ENCODE measurements at regions not wholly inside any gene's neighbourhood (a gene's known extent, or its start where the extent isn't known, plus 50 kb on each side); places are given as distances from the start of the nearest gene placed in this dataset.

- 67% methylated on average over 1 of the region's 5 CpGs for WGBS (ENCODE audit: insufficient coverage)
- H3K9me3 Mint-ChIP-seq = peaks cover 0 to 6% (median 3%) of the 10 kb centered on the region in 7 donors
Observed at GRCh38 chr11:91717169-91717568, 507.4 kb upstream of the FAT3 start.

GRCh38 chr11:91707652-91708482, 516.8 kb upstream of the FAT3 start:
- DNase-seq = no peak
- TF ChIP-seq CTCF (IDR thresholded peaks at IDR 0.05) = no peak
- Histone ChIP-seq H3K4me1 (ENCODE audit: control insufficient read depth in 1 of 2, insufficient read depth in 2 of 2, low read length in 2 of 2) (no peaks in the 10 kb centered on the region), H3K36me3 (replicated peaks in 1 of 2; ENCODE audit: control insufficient read depth in 1 of 2, insufficient read depth in 2 of 2, low read length in 2 of 2) (no peaks in the 10 kb centered on the region), H3K27me3 (ENCODE audit: control insufficient read depth in 2 of 2, insufficient read depth in 2 of 2, low read length in 2 of 2) (no peaks in the 10 kb centered on the region), H3K4me3 (replicated peaks in 1 of 3; ENCODE audit: low read depth in 2 of 3, low read length in 3 of 3) (no peak overlapping the region), H3K9ac (ENCODE audit: insufficient read depth, low read length, poor library complexity, severe bottlenecking) (no peak overlapping the region), H3K4me2 (replicated peaks; ENCODE audit: extremely low read depth, low read length, poor library complexity, severe bottlenecking) (no peak overlapping the region), H2AFZ (ENCODE audit: insufficient read depth, low read depth, low read length, poor library complexity, severe bottlenecking) (no peak overlapping the region), H3K9me3 (replicated peaks in 1 of 2; ENCODE audit: control insufficient read depth in 1 of 2, insufficient read depth in 1 of 2, low read length in 2 of 2) (no peaks in the 10 kb centered on the region), H3K27ac (ENCODE audit: low read depth in 1 of 2, low read length in 2 of 2) (no peak overlapping the region), H3K79me2 (ENCODE audit: insufficient read depth, low read length) (no peaks in the 10 kb centered on the region), H4K20me1 (ENCODE audit: insufficient read depth, low read length) (no peaks in the 10 kb centered on the region)
- H3K4me3 Mint-ChIP-seq = no peak overlapping the region
- 80% methylated on average over 1 of the region's 2 CpGs for WGBS (ENCODE audit: insufficient coverage)
- H3K27ac Mint-ChIP-seq = no peak overlapping the region
- intact Hi-C loops (cut with micrococcal nuclease) = no loop called here
- H3K9me3 Mint-ChIP-seq = peaks cover 0 to 7% (median 0%) of the 10 kb centered on the region in 7 donors
- H3K36me3 Mint-ChIP-seq = no peaks in the 10 kb centered on the region
- no peaks in the 10 kb centered on the region for H3K27me3 Mint-ChIP-seq (ENCODE audit: low read depth in 3 of 3)
- no peaks in the 10 kb centered on the region for H3K4me1 Mint-ChIP-seq

More at GRCh38 chr11:91717169-91717568, 507.4 kb upstream of the FAT3 start:
- no peak overlapping the region for H3K27ac ChIP-seq (ENCODE audit: low read depth in 1 of 2, low read length in 2 of 2)
- H4K20me1 ChIP-seq (ENCODE audit: insufficient read depth, low read length) = no peaks in the 10 kb centered on the region
- Mint-ChIP-seq H3K27ac (no peak overlapping the region), H3K27me3 (ENCODE audit: low read depth in 3 of 3) (no peaks in the 10 kb centered on the region), H3K4me1 (no peaks in the 10 kb centered on the region), H3K36me3 (no peaks in the 10 kb centered on the region), H3K4me3 (no peak overlapping the region)
- H3K4me2 ChIP-seq (replicated peaks; ENCODE audit: extremely low read depth, low read length, poor library complexity, severe bottlenecking) = no peak overlapping the region
- no peak for DNase-seq
- H3K36me3 ChIP-seq (replicated peaks in 1 of 2; ENCODE audit: control insufficient read depth in 1 of 2, insufficient read depth in 2 of 2, low read length in 2 of 2) = no peaks in the 10 kb centered on the region
- H3K79me2 ChIP-seq (ENCODE audit: insufficient read depth, low read length) = no peaks in the 10 kb centered on the region
- H2AFZ ChIP-seq (ENCODE audit: insufficient read depth, low read depth, low read length, poor library complexity, severe bottlenecking) = no peak overlapping the region
- no peaks in the 10 kb centered on the region for H3K4me1 ChIP-seq (ENCODE audit: control insufficient read depth in 1 of 2, insufficient read depth in 2 of 2, low read length in 2 of 2)
- H3K9me3 ChIP-seq (replicated peaks in 1 of 2; ENCODE audit: control insufficient read depth in 1 of 2, insufficient read depth in 1 of 2, low read length in 2 of 2) = no peaks in the 10 kb centered on the region
- TF ChIP-seq CTCF (IDR thresholded peaks at IDR 0.05) = no peak
- no peak overlapping the region for H3K9ac ChIP-seq (ENCODE audit: insufficient read depth, low read length, poor library complexity, severe bottlenecking)
- H3K4me3 ChIP-seq (replicated peaks in 1 of 3; ENCODE audit: low read depth in 2 of 3, low read length in 3 of 3) = no peak overlapping the region
- H3K27me3 ChIP-seq (ENCODE audit: control insufficient read depth in 2 of 2, insufficient read depth in 2 of 2, low read length in 2 of 2) = no peaks in the 10 kb centered on the region
- intact Hi-C loops (cut with micrococcal nuclease) = no loop called here

Data from CD14-positive monocyte (primary cell).